HG03045 (cell line): ENCODE measurements at regions not wholly inside any gene's neighbourhood (a gene's known extent, or its start where the extent isn't known, plus 50 kb on each side); places are given as distances from the start of the nearest gene placed in this dataset.
"Not testable (repeated sequence)": the region's sequence is repeated elsewhere in the genome, so short reads cannot be mapped to it uniquely, and the experiment has no call there.

ENCODE experiments used
- ATAC-seq: cut with Tn5 transposase; IDR thresholded peaks from one replicate; pipeline ENCODE4 v1.9.1; 2021; ENCODE audit warnings: mild to moderate bottlenecking, moderate library complexity; ENCODE audit not compliant: unreplicated experiment

DNA sequence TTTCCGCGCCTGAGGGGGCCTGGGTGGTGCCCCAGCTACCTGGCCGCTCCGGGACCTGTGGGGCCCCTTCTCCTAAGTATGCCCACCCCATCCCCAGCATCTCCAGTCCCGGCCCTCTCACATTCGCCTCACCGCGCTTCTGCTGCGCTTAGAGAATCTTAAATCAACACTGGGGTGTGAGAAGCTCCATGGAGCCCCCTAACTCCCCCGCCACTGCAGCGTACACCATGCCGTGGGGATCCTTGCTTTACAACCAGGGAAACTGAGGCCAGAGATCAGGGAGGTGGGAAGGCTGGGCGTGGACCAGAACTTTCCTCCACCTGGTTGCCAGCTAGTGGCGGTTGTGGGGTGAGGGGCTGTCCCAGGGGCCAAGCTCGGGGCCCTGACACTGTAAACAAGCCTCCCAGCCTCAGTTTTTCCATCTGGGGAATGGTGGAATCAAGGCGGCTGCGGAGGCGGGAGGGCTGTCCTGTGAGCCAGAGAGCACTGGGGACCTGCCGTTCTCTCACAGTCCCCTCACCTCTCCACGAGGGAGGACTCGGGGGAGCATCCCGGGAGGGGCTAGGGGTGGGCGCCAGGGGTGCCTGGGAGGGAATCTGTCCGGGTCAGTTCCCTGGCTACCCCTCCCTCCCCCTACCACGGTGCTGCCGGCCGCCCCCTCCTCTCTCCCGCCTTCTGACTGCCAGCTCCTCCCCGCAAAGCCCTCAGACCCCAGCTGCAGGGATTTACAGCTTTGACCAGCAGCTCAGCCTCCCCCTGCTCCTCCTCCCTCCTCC, 161.2 kb downstream of the C9orf50 start:
- no peak for ATAC-seq

DNA sequence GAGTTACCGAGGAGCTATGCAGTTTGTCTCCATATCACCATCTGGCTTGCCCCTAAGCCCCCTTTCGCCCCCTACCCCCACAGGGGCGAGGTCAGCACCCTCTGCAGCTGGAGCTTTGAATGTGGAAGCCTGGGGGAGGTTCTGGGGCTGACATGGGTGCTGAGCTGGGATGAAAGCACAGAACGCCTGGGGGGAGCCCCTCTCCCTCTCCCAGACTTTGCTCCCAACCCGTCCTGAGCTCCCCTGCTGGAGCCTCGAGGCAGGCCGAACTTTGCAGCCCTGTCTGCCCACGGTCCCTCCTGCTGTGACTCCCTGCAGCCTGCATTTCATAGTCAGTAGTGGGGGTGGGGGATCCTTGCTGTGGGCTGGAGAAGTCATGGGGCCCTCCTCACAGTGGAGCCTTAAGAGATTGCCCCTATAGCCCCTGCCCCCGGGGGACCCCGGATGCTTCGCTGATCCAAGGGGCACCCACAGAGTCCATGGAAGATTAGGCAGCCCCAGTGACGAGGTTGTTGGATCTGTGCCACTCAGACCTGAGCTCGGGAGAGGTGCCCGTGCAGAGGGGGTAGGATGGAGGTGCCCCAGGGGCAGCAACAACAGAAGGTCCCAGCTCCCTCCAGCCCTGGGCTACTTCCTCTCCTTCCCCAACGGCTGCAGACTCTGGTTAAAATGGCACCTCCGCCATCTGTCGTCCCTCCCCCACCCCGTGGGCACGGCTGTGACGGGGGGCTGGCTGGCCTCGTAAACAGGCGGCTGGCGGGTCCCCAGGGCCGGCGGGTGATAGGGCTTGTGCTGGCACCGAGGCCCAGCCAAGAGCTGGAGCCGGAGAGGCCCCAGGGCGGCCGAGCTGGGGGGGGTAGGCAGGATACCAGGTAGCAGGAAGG, 162.0 kb downstream of the C9orf50 start:
- no peak for ATAC-seq

DNA sequence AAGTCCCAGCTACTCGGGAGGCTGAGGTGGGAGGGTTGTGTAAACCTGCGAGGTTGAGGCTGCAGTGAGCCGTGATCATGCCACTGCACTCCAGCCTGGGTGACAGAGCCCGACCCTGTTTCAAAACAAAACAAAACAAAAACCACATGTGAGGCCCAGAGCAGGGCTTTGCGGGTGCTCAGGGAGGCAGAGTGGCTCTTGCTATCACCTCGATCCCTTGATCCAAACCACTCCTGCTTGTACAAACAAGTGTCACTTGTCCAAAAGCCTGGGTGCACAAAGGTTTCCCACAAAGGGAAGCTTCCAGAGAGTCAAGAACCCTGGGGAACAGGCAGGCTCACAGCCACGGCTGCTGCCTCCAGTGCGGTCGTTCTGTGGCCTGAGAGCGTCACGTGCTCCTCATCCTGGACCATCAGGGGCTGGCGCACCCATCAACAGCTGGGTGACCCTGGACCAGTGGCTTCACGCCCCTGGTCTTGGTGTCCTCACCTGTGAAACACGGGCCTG, 162.7 kb downstream of the C9orf50 start:
- no peak for ATAC-seq

DNA sequence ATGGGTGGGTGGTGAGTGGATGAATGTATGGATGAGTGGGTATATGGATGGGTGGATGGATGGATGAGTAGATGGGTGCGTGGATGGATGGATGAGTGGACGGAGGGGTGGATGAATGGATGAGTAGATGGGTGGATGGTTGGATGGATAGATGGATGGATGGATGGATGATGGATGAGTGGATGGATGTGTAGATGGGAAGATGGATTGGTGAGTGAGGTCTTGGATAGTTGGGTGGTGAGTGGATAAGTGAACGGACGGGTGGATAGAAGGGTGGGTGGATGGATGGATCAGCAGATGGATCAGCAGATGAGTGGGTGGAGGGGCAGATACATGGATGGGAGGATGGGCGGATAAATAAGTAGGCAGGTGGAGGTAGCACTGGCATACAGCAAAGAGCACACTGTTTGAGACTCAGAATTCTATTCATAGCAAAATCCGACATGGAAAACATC, 163.5 kb downstream of the C9orf50 start:
- ATAC-seq = no peak

DNA sequence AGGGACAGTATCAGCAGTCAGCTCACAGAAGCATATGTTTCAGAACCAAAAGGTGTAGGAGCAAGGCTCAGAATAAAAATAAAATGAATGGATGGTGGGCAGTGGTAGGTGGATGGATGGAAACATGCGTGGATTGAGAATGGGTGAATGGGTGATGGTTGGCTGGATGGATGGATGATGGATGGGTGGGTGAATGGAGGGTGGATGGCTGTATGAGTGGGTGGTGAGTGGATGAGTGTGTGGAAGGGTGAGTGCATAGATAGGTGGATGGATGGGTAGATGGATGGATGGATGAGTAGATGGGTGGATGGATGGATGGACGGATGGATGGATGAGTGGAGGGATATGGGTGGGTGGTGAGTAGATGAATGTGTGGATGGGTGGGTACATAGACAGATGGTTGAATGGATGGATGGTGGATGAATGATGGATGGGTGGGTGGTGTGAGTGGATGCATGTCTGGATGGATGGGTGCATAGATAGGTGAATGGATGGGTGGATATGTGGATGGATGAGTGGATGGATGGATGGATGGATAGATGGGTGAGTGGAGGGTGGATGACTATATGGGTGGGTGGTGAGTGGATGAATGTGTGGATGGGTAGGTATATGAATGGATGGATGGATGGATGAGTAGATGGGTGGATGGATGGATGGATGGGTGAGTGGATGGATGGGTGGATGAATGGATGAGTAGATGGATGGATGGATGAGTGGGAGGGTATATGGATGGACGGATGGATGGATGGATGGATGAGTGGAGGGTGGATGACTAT, 164.2 kb downstream of the C9orf50 start:
- no peak for ATAC-seq

DNA sequence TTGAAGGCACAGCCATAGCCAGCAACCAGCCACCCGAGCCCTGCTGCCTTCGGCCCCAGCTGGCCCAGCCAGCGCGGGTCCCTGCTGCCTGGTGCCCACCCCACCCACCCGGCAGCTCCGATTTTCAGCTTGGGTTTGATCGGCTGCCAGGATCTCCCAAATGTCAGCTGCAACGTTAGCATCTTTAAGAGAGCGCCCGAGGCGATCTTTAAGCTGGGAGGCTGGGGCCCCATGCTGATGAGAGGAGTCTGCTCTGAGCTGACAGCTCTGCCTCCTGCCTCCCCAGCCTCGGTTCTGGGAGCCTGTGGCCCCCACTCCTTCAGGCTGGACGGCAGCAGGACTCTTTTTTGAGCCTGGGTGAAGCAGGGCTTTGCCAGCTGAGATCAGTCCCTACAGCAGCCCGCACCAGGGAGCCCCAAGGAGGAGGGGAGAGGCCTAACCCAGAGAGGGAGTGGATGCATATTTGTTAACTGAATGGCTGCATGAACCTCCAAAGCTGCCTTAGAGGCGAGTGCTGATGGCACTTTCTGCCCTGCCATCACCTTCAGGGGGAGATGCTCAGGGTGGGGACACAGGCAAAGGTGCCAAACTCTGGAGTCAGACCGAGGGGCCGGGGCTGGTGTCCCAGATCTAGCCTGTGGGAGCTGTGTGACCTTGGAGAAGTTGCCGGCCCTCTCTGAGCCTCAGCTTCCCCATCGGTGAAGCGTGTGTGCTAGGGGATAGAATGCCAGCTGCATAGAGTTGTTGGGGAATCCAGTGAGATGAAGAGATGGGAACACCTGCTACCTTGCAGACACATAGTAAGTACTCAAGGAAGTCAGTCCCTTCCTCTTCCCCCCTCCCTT, 165.5 kb downstream of the C9orf50 start:
- ATAC-seq = no peak

DNA sequence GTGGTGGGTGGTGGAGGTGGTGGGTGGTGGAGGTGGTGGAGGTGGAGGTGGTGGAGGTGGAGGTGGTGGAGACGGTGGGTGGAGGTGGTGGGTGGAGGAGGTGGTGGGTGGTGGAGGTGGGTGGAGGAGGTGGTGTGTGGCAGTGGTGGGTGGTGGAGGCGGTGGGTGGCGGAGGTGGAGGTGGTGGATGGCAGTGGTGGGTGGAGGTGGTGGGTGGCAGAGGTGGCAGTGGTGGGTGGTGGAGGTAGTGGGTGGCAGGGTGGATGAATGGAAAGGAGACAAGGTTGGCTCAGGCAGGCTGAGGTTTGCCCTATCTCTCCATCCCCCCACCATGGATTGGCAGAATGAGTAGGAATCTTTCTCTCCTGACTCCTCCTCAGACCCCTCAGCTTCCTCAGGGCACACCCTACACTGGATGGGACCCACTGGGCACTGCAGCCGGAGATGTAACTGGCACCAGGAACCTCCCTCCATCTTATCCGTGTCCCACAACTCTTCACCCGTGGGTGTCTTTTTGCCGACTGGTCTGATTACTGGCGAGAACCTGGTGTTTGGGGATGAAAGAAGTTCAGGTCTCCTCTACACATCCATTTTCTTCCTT, 166.3 kb downstream of the C9orf50 start:
- no peak for ATAC-seq

DNA sequence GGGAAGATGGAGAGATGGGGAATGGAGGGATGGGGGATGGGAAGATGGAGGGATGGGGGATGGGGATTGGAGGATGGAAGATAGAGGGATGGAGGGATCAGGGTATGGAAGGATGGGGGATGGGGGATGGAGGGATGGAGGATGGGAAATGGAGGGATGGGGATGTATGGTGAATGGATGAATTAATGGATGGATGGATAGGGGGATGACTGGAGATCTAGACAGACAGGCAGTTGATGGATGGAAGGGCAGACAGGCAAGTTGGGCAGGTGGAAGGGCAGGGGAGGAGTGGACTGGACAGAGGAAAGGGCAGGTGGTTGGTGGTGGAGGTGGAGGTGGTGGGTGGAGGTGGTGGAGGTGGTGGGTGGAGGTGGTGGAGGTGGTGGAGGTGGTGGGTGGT, 167.2 kb downstream of the C9orf50 start:
- ATAC-seq = no peak

DNA sequence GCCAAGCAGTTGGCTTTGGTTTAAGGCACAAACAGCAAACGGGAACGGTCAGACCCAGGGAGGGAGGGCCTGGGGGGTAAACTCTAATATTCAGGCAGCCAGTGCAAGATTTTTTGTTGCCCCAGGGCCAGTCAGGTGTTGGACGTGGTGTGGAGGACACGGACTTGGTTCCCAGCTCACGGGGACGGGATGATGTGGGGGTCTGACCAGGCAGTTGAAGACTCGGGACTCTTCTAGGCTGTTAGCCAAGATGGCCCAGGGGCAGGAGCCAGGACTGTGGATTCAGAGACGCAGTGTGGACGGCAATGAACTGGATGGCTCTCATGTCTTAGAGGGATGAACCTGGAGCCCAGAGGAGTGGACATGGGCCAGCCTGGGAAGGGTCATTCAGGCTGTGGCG, 169.2 kb downstream of the C9orf50 start:
- ATAC-seq = no peak

DNA sequence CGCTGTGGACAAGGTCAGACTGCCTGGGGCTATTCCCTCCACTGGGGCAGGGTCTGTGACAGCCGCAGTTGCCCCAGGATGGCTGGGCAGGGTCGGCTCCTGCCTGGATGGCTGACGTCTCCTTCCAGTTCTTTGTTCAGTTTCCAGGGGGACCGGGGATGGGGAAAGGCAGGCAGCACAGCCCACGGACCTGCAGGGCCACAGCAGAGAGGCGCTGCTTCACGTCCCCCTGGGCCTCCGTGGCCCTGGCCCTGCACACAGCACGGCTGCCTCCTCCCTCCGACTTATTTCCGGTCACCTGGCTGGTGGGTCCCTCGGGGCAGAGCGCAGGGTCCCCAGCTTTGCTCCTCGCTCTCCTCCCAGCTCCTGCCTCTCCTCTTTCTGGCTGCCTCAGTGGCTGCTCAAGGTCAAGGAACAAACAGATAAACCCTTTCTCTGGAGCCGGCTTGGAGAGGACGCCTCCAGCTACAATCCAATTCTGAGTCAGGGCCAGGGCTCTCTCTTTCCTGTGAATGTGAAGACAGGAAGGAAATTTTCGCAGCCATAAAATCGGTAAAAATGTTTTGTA, 169.7 kb downstream of the C9orf50 start:
- ATAC-seq = no peak

DNA sequence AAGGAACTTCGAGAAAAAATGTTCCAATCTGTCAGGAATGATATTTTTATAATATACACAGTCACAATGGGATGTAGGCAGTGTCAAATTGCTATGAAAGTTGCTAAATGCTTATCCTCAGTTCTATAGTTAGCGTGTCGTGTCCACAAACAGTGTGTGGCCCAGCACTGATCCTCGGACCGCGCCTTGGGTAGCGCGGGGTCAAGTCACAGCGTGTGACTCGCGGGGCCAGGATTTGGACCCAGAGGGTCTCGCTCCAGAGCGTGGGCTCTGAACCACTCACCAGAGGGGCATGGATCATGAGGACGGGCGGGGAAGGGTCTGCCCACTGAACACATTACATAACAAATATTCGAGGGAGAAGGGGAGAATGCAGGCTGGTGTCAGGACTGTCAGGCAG, 171.8 kb downstream of the C9orf50 start:
- ATAC-seq = no peak

DNA sequence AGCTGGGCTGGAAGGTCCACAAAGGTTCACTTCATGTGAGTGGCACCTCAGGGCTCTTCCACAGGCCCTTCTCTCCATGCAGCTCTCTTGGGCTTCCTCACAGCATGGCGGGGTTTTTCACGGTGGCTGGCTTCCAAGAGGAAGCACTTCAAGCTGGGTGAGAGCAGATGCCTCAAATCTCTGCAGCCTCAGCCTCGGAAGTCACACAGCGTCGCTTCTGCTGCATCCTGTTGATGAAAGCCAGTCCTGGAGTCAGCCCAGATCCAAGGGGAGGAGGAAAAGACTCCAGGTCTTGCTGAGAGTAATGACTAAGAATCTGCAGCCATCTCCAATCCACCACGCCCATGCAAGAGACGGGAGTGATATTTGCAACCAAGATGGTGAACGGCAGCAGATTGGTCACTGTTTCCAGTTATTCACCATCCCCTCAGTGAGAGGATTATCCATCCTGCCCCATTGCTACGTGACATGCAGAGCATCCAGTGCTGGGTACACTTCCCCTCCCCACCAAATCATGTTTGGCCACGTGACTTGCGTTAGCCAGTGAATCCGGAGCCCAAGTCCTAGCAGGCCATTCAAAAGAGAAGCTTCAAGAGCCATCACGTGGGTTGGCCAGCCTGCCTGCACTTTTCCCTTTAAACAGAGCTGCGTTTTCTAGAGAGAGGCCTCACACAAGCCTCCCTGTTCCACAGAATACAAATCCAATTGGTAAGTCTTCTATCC, 173.9 kb downstream of the C9orf50 start:
- no peak for ATAC-seq

DNA sequence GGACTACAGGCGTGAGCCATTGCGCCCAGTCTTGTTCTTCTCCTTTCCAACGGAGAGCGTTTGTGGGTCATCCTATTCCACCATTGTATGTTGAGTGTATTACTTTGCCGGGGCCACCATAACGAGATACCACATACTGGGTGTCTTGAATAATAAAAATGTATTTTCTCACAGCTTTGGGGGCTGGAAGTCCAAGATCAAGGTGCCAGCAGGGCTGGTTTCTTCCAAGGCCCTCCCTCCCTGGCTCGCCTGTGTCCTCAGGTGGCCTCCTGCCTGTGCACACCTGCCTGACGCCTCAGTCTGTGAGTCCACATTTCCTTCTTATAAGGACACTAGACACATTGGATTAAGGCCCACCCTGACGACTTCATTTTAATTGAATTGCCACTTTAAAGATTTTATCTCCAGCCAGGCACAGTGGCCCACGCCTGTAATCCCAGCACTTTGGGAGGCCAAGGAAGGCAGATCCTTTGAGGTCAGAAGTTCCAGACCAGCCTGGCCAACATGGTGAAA, 175.1 kb downstream of the C9orf50 start:
- no peak for ATAC-seq

DNA sequence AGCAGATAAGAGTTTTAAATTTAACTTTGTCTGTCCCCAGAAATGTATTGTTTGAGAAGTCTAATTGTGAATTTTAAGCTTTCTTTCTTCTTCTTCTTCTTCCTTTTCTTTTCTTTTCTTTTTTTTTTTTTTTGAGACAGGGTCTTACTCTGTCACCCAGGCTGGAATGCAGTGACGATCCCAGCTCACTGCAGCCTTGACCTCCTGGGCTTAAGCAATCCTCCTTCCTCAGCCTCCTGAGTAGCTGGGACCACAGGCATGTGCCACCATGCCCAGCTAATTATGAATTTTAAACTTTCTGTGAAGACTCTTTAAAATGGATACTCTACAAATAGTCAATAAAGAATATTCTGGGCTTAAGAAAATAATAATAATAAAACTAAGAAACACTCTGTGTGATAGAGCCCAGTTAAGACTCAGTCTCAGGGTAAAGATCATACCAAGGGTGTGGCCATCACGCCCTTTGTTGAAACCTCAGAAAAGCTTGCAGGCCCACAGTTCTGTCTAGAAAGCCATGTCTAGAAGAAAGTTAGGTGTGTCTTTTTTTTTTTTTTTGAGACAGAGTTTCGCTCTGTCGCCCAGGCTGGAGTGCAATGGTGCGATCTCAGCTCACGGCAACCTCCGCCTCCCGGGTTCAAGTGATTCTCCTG, 177.3 kb downstream of the C9orf50 start:
- ATAC-seq = not testable (repeated sequence)

DNA sequence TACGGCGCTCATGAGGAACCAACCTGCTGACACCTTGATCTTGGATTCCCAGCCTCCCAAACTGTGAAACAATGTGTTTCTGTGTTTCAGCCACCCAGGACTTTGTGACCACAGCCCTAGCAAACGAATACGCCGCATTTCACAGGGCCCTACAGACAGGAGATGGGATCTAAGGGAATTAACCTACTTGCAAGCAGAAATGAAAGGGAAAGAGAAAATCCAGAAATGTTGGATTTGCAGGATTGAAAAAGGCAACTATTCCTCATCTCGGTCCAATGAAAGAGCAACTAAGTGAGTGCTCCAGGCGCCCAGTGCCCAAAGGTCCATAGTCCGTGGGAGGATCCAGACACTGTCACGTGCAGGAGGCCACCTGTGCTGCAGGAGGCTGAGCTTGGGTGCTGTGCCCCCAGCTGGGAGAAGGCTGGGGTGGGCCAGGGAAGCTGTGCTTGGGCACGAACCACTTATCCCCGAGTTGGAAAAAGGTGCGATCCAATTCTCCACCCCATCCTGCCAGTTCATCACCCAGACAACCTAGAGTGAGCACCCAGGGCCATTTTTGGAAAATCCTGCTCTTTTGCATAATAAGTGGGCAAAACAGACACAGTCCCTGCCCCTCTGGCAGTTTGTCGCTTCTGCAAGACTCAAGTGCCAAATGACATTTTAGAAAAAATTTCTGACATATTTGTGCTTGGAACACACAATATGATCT, 177.9 kb downstream of the C9orf50 start:
- ATAC-seq = no peak

DNA sequence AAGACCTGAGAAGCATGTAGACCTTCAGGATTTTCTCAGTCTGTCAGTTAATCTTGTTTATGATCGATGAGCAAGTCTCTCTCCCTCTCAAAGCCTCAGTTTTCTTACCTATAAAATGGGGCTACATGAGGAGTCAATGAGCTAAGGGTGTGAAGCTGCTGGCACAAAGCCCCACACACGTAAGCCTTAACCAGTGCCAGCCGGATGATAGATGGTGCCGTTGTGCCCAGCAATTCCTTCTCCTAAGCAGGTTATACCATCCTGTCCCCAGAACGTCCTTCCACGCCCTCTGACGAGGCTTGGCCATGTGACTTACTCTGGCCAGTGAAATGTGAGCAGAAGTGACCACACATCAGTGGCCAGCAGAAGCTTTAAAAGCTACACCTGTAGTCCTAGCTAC, 179.0 kb downstream of the C9orf50 start:
- ATAC-seq = no peak

DNA sequence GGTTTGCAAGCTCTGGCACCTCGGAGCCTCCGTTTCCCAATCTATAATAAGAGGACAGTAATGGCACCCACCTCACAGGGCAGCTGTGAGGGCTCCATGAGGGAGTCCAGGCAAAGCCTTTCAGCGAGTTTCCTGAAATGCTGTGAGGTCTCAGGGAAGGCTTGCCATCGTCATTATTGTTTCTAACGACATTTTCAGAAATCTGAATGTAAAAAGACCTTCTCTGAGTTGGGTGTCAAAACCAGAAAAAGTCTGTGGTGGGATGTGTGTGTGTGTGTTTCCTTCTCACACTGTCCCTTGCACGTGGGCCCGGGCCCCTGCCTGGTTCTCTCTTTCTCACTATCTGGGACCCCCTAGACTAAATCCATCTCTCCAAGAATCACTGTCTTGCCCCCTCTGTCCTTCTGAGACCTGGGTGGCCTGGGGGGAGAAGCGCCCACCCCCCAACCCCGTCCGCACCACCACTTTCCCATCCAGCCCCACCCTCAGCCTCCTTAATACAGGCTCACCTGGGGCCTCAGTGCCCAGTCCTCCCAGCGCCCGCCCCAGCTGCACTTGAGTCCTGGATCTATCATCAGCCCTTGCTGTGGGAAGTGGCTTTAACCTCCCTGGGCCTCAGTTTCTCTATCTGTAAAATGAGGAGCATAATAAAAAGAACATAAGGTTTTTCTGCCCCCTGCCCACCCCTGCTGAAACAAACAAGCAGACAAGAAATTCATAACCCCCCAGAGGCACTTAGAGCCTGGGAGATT, 180.3 kb downstream of the C9orf50 start:
- no peak for ATAC-seq
